H1 (cell line): ENCODE measurements at regions not wholly inside any gene's neighbourhood (a gene's known extent, or its start where the extent isn't known, plus 50 kb on each side); places are given as distances from the start of the nearest gene placed in this dataset.

Experiments used
- CTBP2 ChIP-seq: IDR thresholded peaks from 2 replicates; pipeline ENCODE4 v1.7.0; 2011; ENCODE audit warnings: borderline replicate concordance, mild to moderate bottlenecking, moderate library complexity, mixed read lengths, low read length; ENCODE audit not compliant: insufficient read depth, insufficient read length
- JUND ChIP-seq: IDR thresholded peaks from 2 replicates; pipeline ENCODE4 v1.6.1; 2011; ENCODE audit warnings: mild to moderate bottlenecking, improper control_type of control experiment, low read length
- RXRA ChIP-seq: IDR thresholded peaks from 2 replicates; pipeline ENCODE4 v1.6.1; 2011; ENCODE audit warnings: low read depth, mild to moderate bottlenecking, low read length, moderate library complexity; ENCODE audit not compliant: insufficient read depth
- TCF12 ChIP-seq: IDR thresholded peaks from 2 replicates; pipeline ENCODE4 v1.6.1; 2011; ENCODE audit warnings: low read depth, mild to moderate bottlenecking, low read length
- TF ChIP-seq, protein P1 (sequence below): fragments of 300-600 bp; sonication (generic); IDR thresholded peaks from 2 replicates; pipeline ENCODE4 v1.7.1; 2012; ENCODE audit warnings: low read length, moderate library complexity, mild to moderate bottlenecking, inconsistent platforms; ENCODE audit not compliant: insufficient replicate concordance

DNA sequence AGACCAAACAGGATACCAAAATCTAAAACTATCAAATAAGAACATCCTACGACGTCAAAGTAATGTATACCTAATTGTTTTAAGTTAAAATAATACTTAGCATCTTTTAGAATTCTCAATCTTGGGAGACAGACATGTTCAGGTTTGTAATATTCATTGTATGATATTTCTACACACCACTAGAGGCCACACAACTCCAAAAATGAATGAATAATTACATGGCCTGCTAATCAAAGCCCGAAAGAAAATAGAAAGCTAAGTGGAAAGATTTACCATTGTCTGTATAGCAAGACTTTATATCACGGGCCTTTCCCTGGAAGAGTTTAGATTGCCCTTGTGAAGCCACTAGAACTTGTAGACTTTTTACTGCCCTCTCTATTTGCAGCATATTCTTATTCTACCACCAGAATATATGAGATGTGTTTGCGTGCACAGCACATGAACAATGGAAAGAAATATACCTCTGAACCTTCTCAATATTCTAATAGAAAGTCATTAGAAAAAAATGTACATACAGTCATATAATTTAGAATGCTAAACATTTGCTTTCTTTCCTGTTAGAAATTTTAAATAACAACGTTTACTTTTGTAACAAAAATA lies 380.1 kb upstream of the NUDT12 start (continued):
- TF ChIP-seq, protein P1, sequence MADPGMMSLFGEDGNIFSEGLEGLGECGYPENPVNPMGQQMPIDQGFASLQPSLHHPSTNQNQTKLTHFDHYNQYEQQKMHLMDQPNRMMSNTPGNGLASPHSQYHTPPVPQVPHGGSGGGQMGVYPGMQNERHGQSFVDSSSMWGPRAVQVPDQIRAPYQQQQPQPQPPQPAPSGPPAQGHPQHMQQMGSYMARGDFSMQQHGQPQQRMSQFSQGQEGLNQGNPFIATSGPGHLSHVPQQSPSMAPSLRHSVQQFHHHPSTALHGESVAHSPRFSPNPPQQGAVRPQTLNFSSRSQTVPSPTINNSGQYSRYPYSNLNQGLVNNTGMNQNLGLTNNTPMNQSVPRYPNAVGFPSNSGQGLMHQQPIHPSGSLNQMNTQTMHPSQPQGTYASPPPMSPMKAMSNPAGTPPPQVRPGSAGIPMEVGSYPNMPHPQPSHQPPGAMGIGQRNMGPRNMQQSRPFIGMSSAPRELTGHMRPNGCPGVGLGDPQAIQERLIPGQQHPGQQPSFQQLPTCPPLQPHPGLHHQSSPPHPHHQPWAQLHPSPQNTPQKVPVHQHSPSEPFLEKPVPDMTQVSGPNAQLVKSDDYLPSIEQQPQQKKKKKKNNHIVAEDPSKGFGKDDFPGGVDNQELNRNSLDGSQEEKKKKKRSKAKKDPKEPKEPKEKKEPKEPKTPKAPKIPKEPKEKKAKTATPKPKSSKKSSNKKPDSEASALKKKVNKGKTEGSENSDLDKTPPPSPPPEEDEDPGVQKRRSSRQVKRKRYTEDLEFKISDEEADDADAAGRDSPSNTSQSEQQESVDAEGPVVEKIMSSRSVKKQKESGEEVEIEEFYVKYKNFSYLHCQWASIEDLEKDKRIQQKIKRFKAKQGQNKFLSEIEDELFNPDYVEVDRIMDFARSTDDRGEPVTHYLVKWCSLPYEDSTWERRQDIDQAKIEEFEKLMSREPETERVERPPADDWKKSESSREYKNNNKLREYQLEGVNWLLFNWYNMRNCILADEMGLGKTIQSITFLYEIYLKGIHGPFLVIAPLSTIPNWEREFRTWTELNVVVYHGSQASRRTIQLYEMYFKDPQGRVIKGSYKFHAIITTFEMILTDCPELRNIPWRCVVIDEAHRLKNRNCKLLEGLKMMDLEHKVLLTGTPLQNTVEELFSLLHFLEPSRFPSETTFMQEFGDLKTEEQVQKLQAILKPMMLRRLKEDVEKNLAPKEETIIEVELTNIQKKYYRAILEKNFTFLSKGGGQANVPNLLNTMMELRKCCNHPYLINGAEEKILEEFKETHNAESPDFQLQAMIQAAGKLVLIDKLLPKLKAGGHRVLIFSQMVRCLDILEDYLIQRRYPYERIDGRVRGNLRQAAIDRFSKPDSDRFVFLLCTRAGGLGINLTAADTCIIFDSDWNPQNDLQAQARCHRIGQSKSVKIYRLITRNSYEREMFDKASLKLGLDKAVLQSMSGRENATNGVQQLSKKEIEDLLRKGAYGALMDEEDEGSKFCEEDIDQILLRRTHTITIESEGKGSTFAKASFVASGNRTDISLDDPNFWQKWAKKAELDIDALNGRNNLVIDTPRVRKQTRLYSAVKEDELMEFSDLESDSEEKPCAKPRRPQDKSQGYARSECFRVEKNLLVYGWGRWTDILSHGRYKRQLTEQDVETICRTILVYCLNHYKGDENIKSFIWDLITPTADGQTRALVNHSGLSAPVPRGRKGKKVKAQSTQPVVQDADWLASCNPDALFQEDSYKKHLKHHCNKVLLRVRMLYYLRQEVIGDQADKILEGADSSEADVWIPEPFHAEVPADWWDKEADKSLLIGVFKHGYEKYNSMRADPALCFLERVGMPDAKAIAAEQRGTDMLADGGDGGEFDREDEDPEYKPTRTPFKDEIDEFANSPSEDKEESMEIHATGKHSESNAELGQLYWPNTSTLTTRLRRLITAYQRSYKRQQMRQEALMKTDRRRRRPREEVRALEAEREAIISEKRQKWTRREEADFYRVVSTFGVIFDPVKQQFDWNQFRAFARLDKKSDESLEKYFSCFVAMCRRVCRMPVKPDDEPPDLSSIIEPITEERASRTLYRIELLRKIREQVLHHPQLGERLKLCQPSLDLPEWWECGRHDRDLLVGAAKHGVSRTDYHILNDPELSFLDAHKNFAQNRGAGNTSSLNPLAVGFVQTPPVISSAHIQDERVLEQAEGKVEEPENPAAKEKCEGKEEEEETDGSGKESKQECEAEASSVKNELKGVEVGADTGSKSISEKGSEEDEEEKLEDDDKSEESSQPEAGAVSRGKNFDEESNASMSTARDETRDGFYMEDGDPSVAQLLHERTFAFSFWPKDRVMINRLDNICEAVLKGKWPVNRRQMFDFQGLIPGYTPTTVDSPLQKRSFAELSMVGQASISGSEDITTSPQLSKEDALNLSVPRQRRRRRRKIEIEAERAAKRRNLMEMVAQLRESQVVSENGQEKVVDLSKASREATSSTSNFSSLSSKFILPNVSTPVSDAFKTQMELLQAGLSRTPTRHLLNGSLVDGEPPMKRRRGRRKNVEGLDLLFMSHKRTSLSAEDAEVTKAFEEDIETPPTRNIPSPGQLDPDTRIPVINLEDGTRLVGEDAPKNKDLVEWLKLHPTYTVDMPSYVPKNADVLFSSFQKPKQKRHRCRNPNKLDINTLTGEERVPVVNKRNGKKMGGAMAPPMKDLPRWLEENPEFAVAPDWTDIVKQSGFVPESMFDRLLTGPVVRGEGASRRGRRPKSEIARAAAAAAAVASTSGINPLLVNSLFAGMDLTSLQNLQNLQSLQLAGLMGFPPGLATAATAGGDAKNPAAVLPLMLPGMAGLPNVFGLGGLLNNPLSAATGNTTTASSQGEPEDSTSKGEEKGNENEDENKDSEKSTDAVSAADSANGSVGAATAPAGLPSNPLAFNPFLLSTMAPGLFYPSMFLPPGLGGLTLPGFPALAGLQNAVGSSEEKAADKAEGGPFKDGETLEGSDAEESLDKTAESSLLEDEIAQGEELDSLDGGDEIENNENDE = no peak
- TF ChIP-seq TCF12 (no peak), CTBP2 (no peak), RXRA (no peak), JUND (no peak)
